Breast epithelium (tissue), 3 donors: ENCODE measurements at regions not wholly inside any gene's neighbourhood (a gene's known extent, or its start where the extent isn't known, plus 50 kb on each side); places are given as distances from the start of the nearest gene placed in this dataset.

ENCODE experiments used
- CTCF ChIP-seq, 3 donors: fragments of 450-650 bp; IDR thresholded peaks; one replicate each; pipeline ENCODE4 v1.5.1; 2016 to 2017; ENCODE audit warnings: antibody characterized with exemption in 3 of 3, mild to moderate bottlenecking in 3 of 3, moderate library complexity in 3 of 3
- POLR2A ChIP-seq: fragments of 450-650 bp; IDR thresholded peaks from one replicate; pipeline ENCODE4 v1.6.1; 2016; ENCODE audit warnings: antibody characterized with exemption, mild to moderate bottlenecking, moderate library complexity
- POLR2AphosphoS5 ChIP-seq, 3 donors: sonication (generic); formaldehyde crosslinking; IDR thresholded peaks; one replicate each; pipeline ENCODE4 v1.6.1; 2017; ENCODE audit warnings: antibody characterized with exemption in 3 of 3

- TF ChIP-seq POLR2A (no peak), CTCF (IDR thresholded peaks at IDR 0.05) (no peak), POLR2AphosphoS5 (IDR thresholded peaks at IDR 0.05) (no peak)
Measured at GRCh38 chr5:171568389-171568788, 148.9 kb downstream of the FGF18 start.
